Vagina (tissue), 2 donors: ENCODE measurements at regions not wholly inside any gene's neighbourhood (a gene's known extent, or its start where the extent isn't known, plus 50 kb on each side); places are given as distances from the start of the nearest gene placed in this dataset.

Source experiments
- DNase-seq, 2 donors: peaks; one replicate each; pipeline ENCODE4 v3.0.0-alpha.2; 2017; ENCODE audit errors: extremely low spot score in 2 of 2
- H3K27ac ChIP-seq: fragments of 200-600 bp; sonication (generic); one replicate; pipeline ENCODE4 v1.5.1; 2019
- H3K27me3 ChIP-seq: fragments of 200-600 bp; sonication (generic); one replicate; pipeline ENCODE4 v1.5.1; 2019
- H3K36me3 ChIP-seq, 2 donors: fragments of 200-600 bp; sonication (generic); one replicate each; pipeline ENCODE4 v1.5.1; 2017 to 2019
- H3K4me1 ChIP-seq: fragments of 200-600 bp; sonication (generic); one replicate; pipeline ENCODE4 v1.5.1; 2019
- H3K4me3 ChIP-seq, 2 donors: fragments of 200-600 bp; sonication (generic); 1 replicate in 1 of 2; 2 replicates in 1 of 2; pipeline ENCODE4 v1.5.1; 2016 to 2019
- H3K9me3 ChIP-seq: fragments of 200-600 bp; sonication (generic); one replicate; pipeline ENCODE4 v1.5.1; 2019
- POLR2A ChIP-seq, 2 donors: fragments of 450-650 bp; IDR thresholded peaks; one replicate each; pipeline ENCODE4 v1.6.1; 2017; ENCODE audit warnings: antibody characterized with exemption in 2 of 2, mild to moderate bottlenecking in 2 of 2, moderate library complexity in 2 of 2
- POLR2AphosphoS5 ChIP-seq, 2 donors: sonication (generic); formaldehyde crosslinking; IDR thresholded peaks; one replicate each; pipeline ENCODE4 v1.9.0; 2017; ENCODE audit warnings: antibody characterized with exemption in 2 of 2, mild to moderate bottlenecking in 2 of 2, low read depth in 1 of 2; ENCODE audit not compliant: insufficient read depth in 1 of 2
- intact Hi-C: fragments of 100-400 bp; cut with DNase I; formaldehyde crosslinking; loops from one replicate; pipeline ENCODE4 v1.15.1; 2023
- TF ChIP-seq, protein P1 (sequence below), 3 experiments: fragments of 450-650 bp in 2 of 3; fragments of 200-600 bp in 1 of 3; sonication (generic) in 1 of 3; IDR thresholded peaks; one replicate each; pipeline ENCODE4 v1.5.1; 2017 to 2019; ENCODE audit warnings: antibody characterized with exemption in 3 of 3, mild to moderate bottlenecking in 2 of 3, moderate library complexity in 2 of 3

DNA sequence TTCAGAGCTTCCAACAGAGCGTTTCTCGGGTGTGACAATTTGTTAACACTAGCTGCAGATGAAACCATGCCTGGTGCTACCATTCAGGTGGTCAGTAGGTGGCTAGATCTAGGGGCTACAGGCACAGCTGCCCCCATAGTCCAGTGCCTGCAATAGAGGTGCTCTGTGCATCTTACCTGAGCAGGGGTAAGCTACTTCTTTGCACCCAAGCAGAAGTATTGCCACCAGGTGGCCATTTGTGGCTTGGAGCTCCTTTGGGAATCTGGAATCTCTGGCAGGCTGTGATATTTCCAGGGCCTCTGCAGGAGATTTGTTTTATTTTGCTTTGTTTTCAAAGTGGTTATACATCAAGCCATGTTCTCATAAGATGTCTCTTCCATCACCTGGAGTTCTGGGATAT lies 170.7 kb upstream of the PUDP start:
- H3K27ac ChIP-seq = no peak overlapping the region
- no peak overlapping the region for H3K4me3 ChIP-seq
- H3K36me3 ChIP-seq = no peaks in the 10 kb centered on the region
- TF ChIP-seq, protein P1, sequence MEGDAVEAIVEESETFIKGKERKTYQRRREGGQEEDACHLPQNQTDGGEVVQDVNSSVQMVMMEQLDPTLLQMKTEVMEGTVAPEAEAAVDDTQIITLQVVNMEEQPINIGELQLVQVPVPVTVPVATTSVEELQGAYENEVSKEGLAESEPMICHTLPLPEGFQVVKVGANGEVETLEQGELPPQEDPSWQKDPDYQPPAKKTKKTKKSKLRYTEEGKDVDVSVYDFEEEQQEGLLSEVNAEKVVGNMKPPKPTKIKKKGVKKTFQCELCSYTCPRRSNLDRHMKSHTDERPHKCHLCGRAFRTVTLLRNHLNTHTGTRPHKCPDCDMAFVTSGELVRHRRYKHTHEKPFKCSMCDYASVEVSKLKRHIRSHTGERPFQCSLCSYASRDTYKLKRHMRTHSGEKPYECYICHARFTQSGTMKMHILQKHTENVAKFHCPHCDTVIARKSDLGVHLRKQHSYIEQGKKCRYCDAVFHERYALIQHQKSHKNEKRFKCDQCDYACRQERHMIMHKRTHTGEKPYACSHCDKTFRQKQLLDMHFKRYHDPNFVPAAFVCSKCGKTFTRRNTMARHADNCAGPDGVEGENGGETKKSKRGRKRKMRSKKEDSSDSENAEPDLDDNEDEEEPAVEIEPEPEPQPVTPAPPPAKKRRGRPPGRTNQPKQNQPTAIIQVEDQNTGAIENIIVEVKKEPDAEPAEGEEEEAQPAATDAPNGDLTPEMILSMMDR (IDR thresholded peaks at IDR 0.05) = no peak
- TF ChIP-seq POLR2AphosphoS5 (IDR thresholded peaks at IDR 0.05; ENCODE audit: insufficient read depth in 1 of 2, low read depth in 1 of 2) (no peak), POLR2A (IDR thresholded peaks at IDR 0.05) (no peak)
- intact Hi-C loops = no loop called here
- H3K4me1 ChIP-seq = no peaks in the 10 kb centered on the region
- no peaks in the 10 kb centered on the region for H3K9me3 ChIP-seq
- DNase-seq = no peak
- H3K27me3 ChIP-seq = no peaks in the 10 kb centered on the region

DNA sequence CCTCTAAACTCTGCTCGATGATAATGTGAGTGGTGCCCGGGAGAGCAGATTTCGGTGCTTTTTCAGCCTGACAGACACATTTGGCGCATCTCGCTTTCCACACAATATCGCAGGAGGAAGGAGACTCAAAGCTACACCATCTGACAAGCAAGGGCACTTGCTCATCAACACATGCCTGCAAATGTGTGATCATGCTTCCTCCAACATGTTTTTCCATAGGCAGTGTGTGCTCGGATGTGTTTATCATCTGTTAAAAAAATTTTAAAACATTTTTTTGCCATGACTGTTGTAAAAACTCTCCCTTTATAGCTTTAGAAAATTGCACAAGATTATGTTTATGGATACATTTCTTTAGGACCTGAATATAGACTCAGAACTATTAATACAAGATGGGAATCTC lies 170.3 kb upstream of the PUDP start:
- intact Hi-C loops = no loop called here
- TF ChIP-seq POLR2A (IDR thresholded peaks at IDR 0.05) (no peak), POLR2AphosphoS5 (IDR thresholded peaks at IDR 0.05; ENCODE audit: insufficient read depth in 1 of 2, low read depth in 1 of 2) (no peak)
- TF ChIP-seq, protein P1 (IDR thresholded peaks at IDR 0.05) = no peak
- H3K27me3 ChIP-seq = no peaks in the 10 kb centered on the region

DNA sequence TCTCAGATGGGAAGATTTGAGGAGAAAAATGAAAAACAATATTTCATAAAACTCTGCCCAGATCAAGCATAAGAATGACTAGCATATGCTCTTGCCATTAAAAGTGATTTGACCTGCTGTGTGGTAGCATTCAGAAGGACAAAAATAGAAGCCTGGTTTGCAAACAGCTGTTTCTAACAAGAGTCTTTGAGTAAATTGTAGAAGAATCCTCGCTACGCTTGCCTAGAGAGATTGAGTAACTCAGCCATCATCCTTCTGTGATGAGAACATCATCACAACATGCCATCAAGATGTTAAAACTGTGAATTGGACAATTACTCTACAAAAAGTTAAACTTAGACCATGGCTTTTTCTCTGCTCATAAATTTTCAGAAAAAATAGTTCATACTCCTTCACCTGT lies 168.9 kb upstream of the PUDP start:
- intact Hi-C loops = no loop called here

More for the DNA sequence above, 170.3 kb upstream of the PUDP start:
- H3K27ac ChIP-seq = no peak overlapping the region
- DNase-seq = no peak
- no peaks in the 10 kb centered on the region for H3K36me3 ChIP-seq
- H3K9me3 ChIP-seq = no peaks in the 10 kb centered on the region
- no peak overlapping the region for H3K4me3 ChIP-seq
- H3K4me1 ChIP-seq = no peaks in the 10 kb centered on the region

DNA sequence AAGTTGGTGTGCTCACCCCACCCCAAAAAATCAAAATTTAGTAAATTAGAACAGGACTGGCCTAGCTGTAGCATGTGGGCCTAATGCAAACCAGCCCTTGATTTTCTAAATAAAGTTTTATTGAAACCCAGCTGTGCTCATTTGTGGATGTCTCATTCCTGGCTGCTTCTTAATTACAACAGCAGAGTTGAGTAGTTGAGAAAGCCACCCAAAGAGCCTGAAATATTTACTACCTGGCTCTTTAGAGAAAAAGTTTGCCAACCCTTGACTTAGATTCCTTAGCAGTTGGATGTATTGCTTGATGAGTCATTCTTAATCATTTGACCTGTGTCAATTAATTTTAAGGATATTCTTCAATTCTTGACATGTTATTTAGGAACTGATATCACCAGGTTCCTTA lies 168.3 kb upstream of the PUDP start:
- DNase-seq = no peak
- Histone ChIP-seq H3K27ac (no peak overlapping the region), H3K4me1 (no peaks in the 10 kb centered on the region), H3K9me3 (no peaks in the 10 kb centered on the region), H3K27me3 (no peaks in the 10 kb centered on the region), H3K36me3 (no peaks in the 10 kb centered on the region), H3K4me3 (no peak overlapping the region)
- intact Hi-C loops = no loop called here
- TF ChIP-seq POLR2AphosphoS5 (IDR thresholded peaks at IDR 0.05; ENCODE audit: insufficient read depth in 1 of 2, low read depth in 1 of 2) = no peak
- TF ChIP-seq POLR2A (IDR thresholded peaks at IDR 0.05) = no peak
- TF ChIP-seq, protein P1 (IDR thresholded peaks at IDR 0.05) = no peak

More for the DNA sequence above, 168.9 kb upstream of the PUDP start:
- H3K27me3 ChIP-seq = no peaks in the 10 kb centered on the region
- no peak for DNase-seq
- H3K36me3 ChIP-seq = no peaks in the 10 kb centered on the region
- no peaks in the 10 kb centered on the region for H3K9me3 ChIP-seq
- no peak overlapping the region for H3K27ac ChIP-seq
- TF ChIP-seq POLR2AphosphoS5 (IDR thresholded peaks at IDR 0.05; ENCODE audit: insufficient read depth in 1 of 2, low read depth in 1 of 2) = no peak
- no peak for TF ChIP-seq POLR2A (IDR thresholded peaks at IDR 0.05)
- TF ChIP-seq, protein P1 (IDR thresholded peaks at IDR 0.05) = no peak
- no peak overlapping the region for H3K4me3 ChIP-seq
- no peaks in the 10 kb centered on the region for H3K4me1 ChIP-seq

DNA sequence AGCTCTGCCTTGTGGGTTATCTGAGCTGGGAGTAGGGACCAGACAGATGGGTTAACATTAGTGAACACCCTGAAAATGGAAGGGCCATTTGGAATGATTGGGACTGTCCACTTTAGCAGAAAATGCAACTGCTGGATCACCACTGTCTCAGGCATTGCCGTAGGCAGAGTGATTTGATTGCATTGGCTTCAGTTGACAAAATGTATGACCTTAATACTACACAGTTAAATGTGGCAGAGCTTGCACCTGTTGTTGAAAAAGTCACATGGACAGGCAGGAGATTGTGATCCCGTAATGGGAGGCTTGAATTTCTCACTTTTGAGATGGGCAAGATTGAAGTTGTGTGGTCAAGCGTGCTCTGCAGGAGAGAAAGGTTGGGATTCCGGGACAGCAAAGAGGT lies 166.5 kb upstream of the PUDP start:
- TF ChIP-seq POLR2AphosphoS5 (IDR thresholded peaks at IDR 0.05; ENCODE audit: insufficient read depth in 1 of 2, low read depth in 1 of 2) (no peak), POLR2A (IDR thresholded peaks at IDR 0.05) (no peak)
- TF ChIP-seq, protein P1 (IDR thresholded peaks at IDR 0.05) = no peak
- intact Hi-C loops = no loop called here
- Histone ChIP-seq H3K4me1 (no peaks in the 10 kb centered on the region), H3K27me3 (no peaks in the 10 kb centered on the region), H3K27ac (no peak overlapping the region), H3K9me3 (no peaks in the 10 kb centered on the region), H3K36me3 (no peaks in the 10 kb centered on the region), H3K4me3 (no peak overlapping the region)
- DNase-seq = no peak
